Activated naive CD8-positive, alpha-beta T cell treated with anti-CD3 and anti-CD28 coated beads, Interleukin-2, amount 50 U/mL, for 24 hours (primary cell): ENCODE measurements at regions not wholly inside any gene's neighbourhood (a gene's known extent, or its start where the extent isn't known, plus 50 kb on each side); places are given as distances from the start of the nearest gene placed in this dataset.

Source experiments
- ATAC-seq: fragments of 150-1000 bp; cut with Tn5 transposase; one replicate; pipeline ENCODE4 v1.10.0; 2021
- DNase-seq: peaks from one replicate; pipeline ENCODE4 v3.0.0; 2021
- H3K27ac Mint-ChIP-seq: one replicate; pipeline ENCODE4 v1.8.0; 2021; ENCODE audit warnings: mild to moderate bottlenecking, mixed read lengths
- H3K27me3 Mint-ChIP-seq: one replicate; pipeline ENCODE4 v1.8.0; 2021; ENCODE audit warnings: mixed read lengths
- H3K36me3 Mint-ChIP-seq: one replicate; pipeline ENCODE4 v1.8.0; 2021; ENCODE audit warnings: low read depth, mixed read lengths
- H3K4me1 Mint-ChIP-seq: one replicate; pipeline ENCODE4 v1.8.0; 2021; ENCODE audit warnings: mixed read lengths
- H3K4me3 Mint-ChIP-seq: one replicate; pipeline ENCODE4 v1.8.0; 2021; ENCODE audit warnings: mild to moderate bottlenecking, moderate library complexity, mixed read lengths
- H3K9me3 Mint-ChIP-seq: one replicate; pipeline ENCODE4 v1.8.0; 2021; ENCODE audit warnings: mixed read lengths

DNA sequence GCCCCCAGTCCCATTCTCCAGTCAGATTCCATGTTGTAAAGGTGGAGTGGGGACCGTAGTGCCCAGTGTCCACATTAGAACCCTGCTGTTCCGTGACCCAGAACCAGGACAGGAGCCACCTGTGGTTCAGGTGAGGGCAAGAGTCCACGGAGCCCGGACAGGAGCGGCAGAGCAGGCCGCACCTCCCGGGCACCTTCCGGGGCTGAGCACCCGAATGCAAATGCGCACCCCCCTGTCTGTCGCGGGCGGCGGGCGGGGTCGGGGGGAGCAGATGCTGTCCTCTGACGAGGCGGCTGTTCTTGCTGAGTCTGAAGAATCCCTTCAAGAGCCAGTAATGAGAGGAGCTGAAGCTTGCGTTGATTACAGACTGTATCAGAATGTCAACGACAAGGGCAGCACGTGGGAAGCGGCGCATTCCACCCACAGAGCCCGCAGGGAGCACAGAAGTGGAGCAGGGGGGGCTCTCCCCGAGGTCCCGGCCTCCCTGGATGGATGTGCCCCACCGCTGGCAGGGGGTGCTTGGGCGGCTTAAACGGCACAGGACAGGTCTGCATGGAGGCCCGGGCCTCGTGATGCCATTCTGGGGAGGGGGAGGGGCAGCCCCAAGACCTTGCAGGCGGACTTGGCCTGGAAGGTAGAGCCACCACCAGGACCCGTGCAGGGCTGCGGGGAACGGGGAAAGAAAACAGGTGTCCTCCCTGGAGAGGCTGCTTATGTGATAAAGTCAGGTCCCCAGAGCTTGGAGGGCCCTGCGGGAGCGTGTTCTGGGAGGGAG, 407.5 kb upstream of the RNF32 start:
- no peaks in the 10 kb centered on the region for H3K27me3 Mint-ChIP-seq
- DNase-seq (no peak), ATAC-seq (no peak)
- H3K4me3 Mint-ChIP-seq: no peak overlapping the region
- no peaks in the 10 kb centered on the region for H3K36me3 Mint-ChIP-seq
- no peaks in the 10 kb centered on the region for H3K9me3 Mint-ChIP-seq
- H3K27ac Mint-ChIP-seq: no peak overlapping the region
- H3K4me1 Mint-ChIP-seq: no peaks in the 10 kb centered on the region

DNA sequence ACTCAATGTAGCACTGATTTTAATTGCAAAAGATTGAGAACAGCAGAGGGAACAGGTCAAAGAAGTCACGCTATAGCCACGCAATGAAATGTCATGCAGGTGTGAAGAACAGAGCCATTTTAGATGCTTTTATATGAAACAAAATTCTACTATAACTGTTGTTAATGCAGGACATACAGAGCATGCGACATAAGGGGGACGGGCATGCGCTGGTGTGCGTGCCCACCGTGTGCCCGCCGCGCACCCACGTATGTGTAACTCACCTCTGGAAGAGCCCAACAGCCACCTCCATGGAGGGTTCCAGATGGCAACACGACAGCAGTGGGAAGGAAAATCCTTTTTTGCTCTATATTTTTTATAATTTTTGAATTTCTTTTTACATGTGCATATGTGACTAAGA, 410.0 kb upstream of the RNF32 start:
- DNase-seq: no peak
- Mint-ChIP-seq H3K4me1 (no peaks in the 10 kb centered on the region), H3K4me3 (no peak overlapping the region), H3K27me3 (no peaks in the 10 kb centered on the region), H3K27ac (no peak overlapping the region), H3K36me3 (no peaks in the 10 kb centered on the region), H3K9me3 (no peaks in the 10 kb centered on the region)
- no peak for ATAC-seq

DNA sequence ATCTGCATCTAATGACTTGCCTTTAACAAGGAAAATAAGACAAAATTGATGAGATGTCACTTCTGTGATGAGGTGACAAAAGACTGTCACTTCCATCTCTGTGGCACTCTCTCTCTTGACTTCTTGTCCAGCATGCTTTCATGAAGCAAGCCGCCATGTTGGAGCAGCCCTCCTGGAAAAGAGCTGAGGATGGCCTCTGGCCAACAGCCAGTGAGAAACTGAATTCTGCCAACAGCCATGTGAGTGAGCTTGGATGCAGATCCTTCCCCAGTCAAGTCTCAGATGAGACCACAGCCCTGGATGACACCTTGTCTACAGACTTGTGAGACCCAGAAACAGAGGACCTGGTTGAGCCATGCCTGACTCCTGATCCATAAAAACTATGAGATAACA, 412.6 kb upstream of the SHH start:
- ATAC-seq (no peak), DNase-seq (no peak)
- H3K9me3 Mint-ChIP-seq: no peaks in the 10 kb centered on the region
- H3K4me1 Mint-ChIP-seq: no peaks in the 10 kb centered on the region
- H3K27ac Mint-ChIP-seq: no peak overlapping the region
- no peaks in the 10 kb centered on the region for H3K36me3 Mint-ChIP-seq
- H3K4me3 Mint-ChIP-seq: no peak overlapping the region
- no peaks in the 10 kb centered on the region for H3K27me3 Mint-ChIP-seq

DNA sequence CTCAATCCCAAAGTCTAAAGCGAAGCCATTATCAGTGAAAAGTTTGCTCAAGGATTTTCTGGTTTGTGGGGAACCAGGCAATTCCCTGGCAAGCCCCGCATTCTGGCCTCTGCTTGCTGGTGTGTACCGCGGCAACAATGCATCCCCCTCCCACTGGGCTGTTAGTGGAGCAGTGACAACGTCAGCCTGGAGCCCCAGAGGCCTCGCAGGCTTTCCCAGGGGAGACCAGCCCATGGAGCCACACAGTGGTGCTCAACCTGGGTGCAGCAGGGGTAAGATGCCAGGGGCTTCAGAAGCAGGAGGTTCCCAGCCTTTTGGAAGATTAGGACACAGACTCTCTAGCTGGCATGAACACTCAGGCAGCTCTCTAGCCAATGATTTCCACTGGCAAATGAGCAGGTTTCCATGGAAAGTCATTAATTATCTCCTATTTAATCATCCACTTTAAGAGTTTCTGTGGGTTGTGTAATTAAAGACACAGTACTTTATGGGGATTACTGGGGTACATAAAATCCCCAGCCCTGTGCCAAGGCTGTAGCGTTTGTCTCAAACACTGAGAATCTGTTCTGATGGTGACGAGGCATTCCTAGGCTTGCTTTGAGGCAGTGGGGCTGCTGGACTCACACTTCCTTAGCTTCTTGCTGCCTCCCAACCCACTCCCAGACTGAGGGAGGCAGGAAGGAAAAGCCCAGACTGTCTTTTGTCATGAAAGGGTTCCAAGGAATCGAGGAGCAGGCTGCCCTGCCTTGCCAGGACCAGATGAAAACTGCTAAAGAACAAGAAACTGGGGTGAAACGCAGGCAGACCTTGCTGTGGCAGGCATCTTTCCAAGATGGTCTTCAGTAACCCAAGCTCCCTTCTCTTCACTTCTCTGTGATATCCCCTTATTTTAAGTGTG, 411.9 kb upstream of the SHH start:
- no peaks in the 10 kb centered on the region for H3K27me3 Mint-ChIP-seq
- H3K27ac Mint-ChIP-seq: no peak overlapping the region
- no peak for DNase-seq
- H3K4me3 Mint-ChIP-seq: no peak overlapping the region
- no peak for ATAC-seq
- no peaks in the 10 kb centered on the region for H3K36me3 Mint-ChIP-seq
- H3K9me3 Mint-ChIP-seq: no peaks in the 10 kb centered on the region
- no peaks in the 10 kb centered on the region for H3K4me1 Mint-ChIP-seq

DNA sequence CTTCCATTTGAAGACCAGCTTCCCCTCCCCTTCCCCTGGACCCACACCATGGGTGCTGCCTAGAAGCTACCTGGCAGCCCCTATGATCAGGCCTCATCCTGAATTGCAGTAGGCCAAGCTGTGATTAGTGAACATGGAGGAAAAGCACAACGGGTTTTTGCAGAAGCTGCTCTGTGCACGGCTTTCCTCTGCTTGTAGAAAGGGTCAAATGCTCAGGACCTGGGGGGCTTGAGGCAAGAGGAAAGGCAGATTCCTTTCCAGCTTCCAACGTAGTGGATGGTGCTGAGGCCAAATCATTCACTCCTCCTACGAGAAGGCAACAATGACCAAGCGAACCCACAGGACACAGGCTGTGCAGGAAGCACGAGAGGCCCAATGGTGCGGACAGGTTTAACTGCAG, 410.3 kb upstream of the SHH start:
- H3K36me3 Mint-ChIP-seq: no peaks in the 10 kb centered on the region
- DNase-seq: no peak
- no peak overlapping the region for H3K4me3 Mint-ChIP-seq
- H3K27me3 Mint-ChIP-seq: no peaks in the 10 kb centered on the region
- no peaks in the 10 kb centered on the region for H3K9me3 Mint-ChIP-seq
- no peaks in the 10 kb centered on the region for H3K4me1 Mint-ChIP-seq
- no peak overlapping the region for H3K27ac Mint-ChIP-seq
- no peak for ATAC-seq

DNA sequence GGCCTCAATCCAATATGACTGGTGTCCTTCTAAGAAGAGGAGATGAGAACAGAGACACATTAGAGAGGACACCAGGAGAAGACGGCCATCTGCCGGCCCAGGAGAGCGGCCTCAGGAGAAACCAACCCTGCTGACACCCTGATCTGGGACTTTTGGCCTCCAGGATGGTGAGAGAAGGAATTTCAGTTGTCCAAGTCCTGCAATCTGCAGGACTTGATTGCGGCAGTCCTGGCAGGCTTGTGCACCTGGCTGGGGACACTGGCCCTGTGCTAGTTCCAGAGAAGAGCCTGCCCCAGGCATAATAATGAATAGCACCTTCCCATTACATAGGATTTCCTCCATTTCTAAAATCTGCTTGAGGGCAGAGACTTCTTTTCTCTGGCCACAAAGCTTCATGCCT, 409.9 kb upstream of the SHH start:
- H3K9me3 Mint-ChIP-seq: no peaks in the 10 kb centered on the region
- no peaks in the 10 kb centered on the region for H3K27me3 Mint-ChIP-seq
- ATAC-seq (no peak), DNase-seq (no peak)
- no peaks in the 10 kb centered on the region for H3K36me3 Mint-ChIP-seq
- no peak overlapping the region for H3K27ac Mint-ChIP-seq
- H3K4me1 Mint-ChIP-seq: no peaks in the 10 kb centered on the region
- no peak overlapping the region for H3K4me3 Mint-ChIP-seq

DNA sequence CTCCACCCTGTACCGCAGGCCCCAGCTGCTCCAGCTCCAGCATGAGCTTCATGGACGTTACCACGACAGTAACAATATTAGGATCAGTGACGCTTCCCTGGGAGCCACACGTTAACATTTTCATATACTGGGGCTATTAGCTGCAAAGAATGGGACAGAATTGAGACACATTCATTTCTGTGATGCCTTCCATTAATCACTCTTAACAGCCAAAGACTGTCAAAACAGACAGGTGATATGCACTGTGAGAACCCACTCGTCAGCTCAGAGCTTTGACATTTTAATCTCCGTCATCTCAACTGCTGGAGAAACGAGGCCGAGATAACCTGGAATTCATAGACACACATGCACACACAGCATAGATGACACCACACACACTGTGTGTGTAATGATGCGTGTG, 408.4 kb upstream of the SHH start:
- ATAC-seq: no peak
- H3K27ac Mint-ChIP-seq: no peak overlapping the region
- no peaks in the 10 kb centered on the region for H3K27me3 Mint-ChIP-seq
- H3K36me3 Mint-ChIP-seq: no peaks in the 10 kb centered on the region
- DNase-seq: no peak
- no peak overlapping the region for H3K4me3 Mint-ChIP-seq
- no peaks in the 10 kb centered on the region for H3K4me1 Mint-ChIP-seq
- H3K9me3 Mint-ChIP-seq: no peaks in the 10 kb centered on the region

DNA sequence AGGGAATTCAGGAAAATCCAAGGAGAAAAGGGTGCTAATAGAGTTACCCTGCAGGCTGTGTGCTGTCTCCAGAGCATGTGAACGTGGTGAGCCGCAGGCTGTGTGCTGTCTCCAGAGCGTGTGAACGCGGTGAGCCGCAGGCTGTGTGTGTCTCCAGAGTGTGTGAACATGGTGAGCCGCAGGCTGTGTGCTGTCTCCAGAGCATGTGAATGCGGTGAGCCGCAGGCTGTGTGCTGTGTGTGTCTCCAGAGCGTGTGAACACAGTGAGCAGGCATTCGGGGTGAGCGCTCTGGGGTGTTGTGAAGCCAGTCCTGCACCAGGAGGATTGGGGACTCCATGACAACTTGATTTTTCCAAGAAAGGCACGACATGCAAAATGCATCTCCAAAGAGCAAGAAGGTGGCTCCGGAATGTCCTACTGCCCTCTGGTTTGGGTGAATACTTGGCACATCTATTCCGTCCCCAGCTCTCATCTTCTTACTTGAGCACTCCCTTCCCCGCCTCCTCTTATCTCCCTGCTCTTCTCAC, 407.9 kb upstream of the SHH start:
- Mint-ChIP-seq H3K9me3 (no peaks in the 10 kb centered on the region), H3K36me3 (no peaks in the 10 kb centered on the region), H3K4me3 (no peak overlapping the region), H3K27me3 (no peaks in the 10 kb centered on the region), H3K4me1 (no peaks in the 10 kb centered on the region), H3K27ac (no peak overlapping the region)
- ATAC-seq: no peak
- DNase-seq: no peak

DNA sequence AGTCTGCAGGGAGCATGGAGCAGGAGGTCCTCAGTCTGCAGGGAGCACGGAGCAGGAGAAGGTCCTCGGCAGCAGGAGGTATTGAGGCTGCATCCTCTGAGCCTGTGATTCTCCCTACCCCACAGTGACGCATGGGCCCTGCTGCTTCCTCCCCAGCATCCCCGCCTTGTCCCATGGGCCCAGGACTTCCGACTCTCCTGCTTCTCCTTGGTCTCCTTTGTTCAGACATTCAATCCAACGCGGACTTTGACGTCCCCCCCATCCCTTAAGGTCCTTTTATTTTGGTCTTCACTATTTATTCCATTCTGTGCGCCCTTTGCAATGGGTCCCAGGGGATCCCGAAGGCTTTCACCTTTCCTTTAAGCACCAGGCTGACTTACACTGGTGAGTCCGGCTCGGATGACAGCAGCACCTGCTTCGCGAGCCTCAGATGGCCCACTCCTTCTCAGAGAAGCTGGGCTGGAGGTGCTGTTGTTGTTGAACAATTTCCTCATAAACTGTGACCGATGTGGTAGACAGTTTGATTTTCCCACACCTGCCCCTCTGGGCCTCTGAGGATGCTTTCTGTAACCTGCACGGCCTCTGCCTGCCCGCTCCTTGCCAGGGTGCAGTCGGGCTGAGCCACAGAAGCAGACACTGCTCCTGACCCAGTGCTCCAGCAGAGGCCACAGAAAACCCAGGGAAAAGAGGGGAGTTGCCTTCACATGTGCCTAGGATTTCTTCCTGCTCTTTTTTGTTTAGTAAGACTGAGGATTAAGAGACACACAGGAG, 407.2 kb upstream of the SHH start:
- Mint-ChIP-seq H3K4me3 (no peak overlapping the region), H3K27ac (no peak overlapping the region), H3K9me3 (no peaks in the 10 kb centered on the region), H3K4me1 (no peaks in the 10 kb centered on the region), H3K27me3 (no peaks in the 10 kb centered on the region), H3K36me3 (no peaks in the 10 kb centered on the region)
- DNase-seq (no peak), ATAC-seq (no peak)

DNA sequence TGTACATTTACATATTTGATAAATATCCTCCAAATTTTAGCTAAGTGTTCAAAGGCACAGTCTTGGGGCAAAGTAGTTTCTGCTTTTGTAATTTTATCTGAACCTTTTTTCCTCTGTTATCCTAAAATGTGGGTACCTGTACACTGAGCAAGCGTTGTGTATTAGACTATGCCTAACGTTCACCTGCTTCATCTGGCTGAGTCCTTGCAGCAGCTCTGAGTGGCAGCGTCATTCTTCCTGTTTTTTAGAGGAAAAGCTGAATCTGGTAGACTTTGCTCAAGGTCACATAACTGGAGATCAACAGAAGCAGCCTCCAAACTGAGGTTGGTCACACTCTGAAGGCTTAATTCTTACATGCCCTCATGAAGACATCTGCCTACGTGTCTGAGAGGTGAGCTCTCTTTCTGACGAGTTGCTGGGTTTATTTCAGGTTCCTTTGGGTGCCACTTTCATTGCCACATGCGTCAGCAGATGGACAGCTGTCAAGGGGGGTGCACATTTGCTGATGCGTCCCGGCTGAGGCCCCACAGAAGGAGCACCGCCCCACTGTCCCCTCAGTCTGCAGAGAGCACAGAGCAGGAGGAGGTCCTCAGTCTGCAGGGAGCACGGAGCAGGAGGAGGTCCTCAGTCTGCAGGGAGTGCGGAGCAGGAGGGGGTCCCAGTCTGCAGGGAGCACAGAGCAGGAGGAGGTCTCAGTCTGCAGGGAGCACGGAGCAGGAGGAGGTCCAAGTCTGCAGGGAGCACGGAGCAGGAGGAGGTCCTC, 406.5 kb upstream of the SHH start:
- no peaks in the 10 kb centered on the region for H3K4me1 Mint-ChIP-seq
- H3K4me3 Mint-ChIP-seq: no peak overlapping the region
- DNase-seq (no peak), ATAC-seq (no peak)
- H3K36me3 Mint-ChIP-seq: no peaks in the 10 kb centered on the region
- no peak overlapping the region for H3K27ac Mint-ChIP-seq
- no peaks in the 10 kb centered on the region for H3K9me3 Mint-ChIP-seq
- no peaks in the 10 kb centered on the region for H3K27me3 Mint-ChIP-seq

DNA sequence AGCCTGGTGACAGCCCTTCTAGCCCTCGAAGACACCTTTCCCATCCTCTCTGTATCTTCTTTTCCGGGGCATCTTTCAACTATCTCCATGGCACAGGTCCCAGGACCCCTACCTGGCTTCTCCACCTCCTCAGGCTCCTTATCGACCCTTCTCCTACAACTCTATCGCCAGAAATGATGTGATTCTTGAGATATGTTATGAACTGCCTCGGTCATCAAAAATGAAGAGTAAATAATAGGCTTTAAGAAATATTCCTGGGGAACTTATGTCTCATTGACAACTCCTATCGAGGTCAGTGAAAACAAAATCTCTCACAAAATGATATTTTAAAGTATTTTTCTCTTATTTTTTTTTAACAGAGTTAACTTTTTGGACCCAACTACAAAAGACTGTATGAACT, 405.5 kb upstream of the SHH start:
- Mint-ChIP-seq H3K27ac (no peak overlapping the region), H3K4me3 (no peak overlapping the region), H3K4me1 (no peaks in the 10 kb centered on the region), H3K9me3 (no peaks in the 10 kb centered on the region), H3K27me3 (no peaks in the 10 kb centered on the region), H3K36me3 (no peaks in the 10 kb centered on the region)
- DNase-seq (no peak), ATAC-seq (no peak)

DNA sequence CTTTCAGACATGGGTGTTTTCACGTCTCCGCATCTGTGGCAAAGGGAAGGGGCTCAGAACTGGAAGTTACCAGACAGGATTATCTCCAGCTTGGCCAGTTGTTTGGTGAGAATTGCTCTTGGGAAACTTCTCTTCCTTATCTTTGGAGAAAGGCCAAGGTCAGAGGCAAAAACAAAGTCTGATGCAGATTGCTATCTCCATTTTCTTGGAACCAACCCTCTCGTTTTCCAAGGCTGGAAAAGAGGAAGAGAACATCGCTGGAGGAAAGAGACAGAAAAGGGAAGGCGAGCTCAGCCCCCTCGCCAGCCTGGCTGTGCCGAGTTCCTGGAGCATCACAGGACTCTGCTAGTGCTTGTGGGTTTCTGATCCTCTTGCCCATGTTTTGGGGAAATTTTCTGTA, 396.8 kb upstream of the SHH start:
- H3K4me3 Mint-ChIP-seq: no peak overlapping the region
- no peaks in the 10 kb centered on the region for H3K4me1 Mint-ChIP-seq
- no peak overlapping the region for H3K27ac Mint-ChIP-seq
- no peaks in the 10 kb centered on the region for H3K27me3 Mint-ChIP-seq
- no peaks in the 10 kb centered on the region for H3K36me3 Mint-ChIP-seq
- no peaks in the 10 kb centered on the region for H3K9me3 Mint-ChIP-seq
- no peak for ATAC-seq
- DNase-seq: no peak

DNA sequence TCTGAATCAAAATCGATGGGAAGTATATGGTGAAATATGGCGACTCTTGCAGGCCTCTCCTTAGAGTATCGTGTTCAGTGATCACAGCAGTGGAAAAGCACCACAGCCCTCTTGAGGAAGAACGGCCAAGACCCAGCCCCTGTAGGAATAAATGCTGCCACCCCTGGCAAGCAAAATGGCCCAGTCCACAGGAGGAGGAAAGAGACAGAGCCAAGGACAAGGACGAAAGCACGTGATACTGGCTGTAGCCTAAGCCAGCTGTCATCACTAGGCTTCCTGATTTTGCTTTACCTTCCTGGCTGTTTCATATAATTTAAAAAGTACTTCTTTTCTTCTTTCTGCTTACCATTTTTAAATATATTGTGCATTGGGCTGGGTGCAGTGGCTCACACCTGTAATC, 395.0 kb upstream of the SHH start:
- H3K4me1 Mint-ChIP-seq: no peaks in the 10 kb centered on the region
- H3K9me3 Mint-ChIP-seq: no peaks in the 10 kb centered on the region
- no peaks in the 10 kb centered on the region for H3K27me3 Mint-ChIP-seq
- H3K27ac Mint-ChIP-seq: no peak overlapping the region
- no peak for ATAC-seq
- H3K36me3 Mint-ChIP-seq: no peaks in the 10 kb centered on the region
- H3K4me3 Mint-ChIP-seq: no peak overlapping the region
- no peak for DNase-seq

DNA sequence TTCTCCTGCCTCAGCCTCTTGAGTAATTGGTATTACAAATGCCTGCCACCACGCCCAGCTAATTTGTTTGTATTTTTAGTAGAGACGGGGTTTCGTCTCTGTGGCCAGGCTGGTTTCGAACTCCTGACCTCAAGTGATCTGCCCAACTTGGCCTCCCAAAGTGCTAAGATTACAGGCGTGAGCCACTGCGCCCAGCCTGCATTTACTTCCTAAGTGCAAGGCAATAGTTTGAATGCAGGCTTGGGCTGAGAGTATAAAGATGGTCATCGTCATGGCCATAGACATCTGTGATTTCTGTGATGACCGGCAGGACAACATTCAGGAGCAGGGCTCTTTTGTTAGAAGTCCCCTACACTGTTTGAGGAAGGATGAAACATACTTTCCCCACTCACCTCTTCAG, 393.9 kb upstream of the SHH start:
- Mint-ChIP-seq H3K4me1 (no peaks in the 10 kb centered on the region), H3K36me3 (no peaks in the 10 kb centered on the region)

More for the DNA sequence above, 393.9 kb upstream of the SHH start:
- no peaks in the 10 kb centered on the region for H3K9me3 Mint-ChIP-seq
- H3K27me3 Mint-ChIP-seq: no peaks in the 10 kb centered on the region
- no peak overlapping the region for H3K4me3 Mint-ChIP-seq
- ATAC-seq (no peak), DNase-seq (no peak)
- no peak overlapping the region for H3K27ac Mint-ChIP-seq
